H1 (cell line): ENCODE measurements at regions not wholly inside any gene's neighbourhood (a gene's known extent, or its start where the extent isn't known, plus 50 kb on each side); places are given as distances from the start of the nearest gene placed in this dataset.

Source experiments
- TF ChIP-seq, protein P1 (sequence below): IDR thresholded peaks from 2 replicates; pipeline ENCODE4 v1.6.1; 2012; ENCODE audit warnings: inconsistent platforms

DNA sequence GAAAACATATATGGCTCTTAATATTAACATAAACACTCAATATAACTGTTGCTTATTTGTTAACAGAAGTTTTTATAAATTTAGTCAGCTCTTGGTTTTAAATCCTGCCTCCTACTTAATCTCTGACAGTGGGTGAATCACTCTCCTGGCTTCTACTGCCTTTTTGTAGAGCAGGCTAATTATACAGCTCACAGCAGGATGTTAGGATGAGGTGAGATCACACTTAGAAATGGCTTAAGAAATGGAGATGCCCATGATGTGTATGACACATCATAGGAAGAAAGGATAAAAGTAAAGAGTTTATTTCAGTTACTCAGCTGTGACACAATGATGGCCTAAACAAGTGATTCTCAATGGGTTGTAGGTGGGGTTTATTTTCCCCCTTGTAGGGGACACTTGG lies 345.6 kb downstream of the SPRY2 start (continued):
- TF ChIP-seq, protein P1, sequence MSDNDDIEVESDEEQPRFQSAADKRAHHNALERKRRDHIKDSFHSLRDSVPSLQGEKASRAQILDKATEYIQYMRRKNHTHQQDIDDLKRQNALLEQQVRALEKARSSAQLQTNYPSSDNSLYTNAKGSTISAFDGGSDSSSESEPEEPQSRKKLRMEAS = no peak
